ENCODE measurements at regions not wholly inside any gene's neighbourhood (a gene's known extent, or its start where the extent isn't known, plus 50 kb on each side); places are given as distances from the start of the nearest gene placed in this dataset.

DNA sequence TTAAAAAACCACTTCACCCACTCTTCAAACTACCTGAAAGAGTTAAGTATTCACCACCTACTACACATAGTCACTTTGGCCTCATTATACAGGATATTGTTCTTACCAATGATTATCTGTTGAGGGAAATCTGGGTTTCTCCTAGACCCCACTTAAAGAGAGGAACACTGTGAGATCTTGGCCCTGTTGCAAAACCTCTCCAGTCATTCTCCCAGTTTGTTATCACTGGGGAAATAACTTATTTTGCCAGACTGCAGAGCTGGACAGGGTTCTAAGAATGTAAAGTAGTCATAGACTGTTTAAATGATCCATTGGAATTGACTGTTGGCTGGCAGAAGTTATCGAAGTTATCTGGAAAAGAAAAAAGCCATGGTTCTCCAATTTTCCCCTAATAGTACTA, 143.8 kb downstream of the HGF start:
- TF ChIP-seq, protein P1, sequence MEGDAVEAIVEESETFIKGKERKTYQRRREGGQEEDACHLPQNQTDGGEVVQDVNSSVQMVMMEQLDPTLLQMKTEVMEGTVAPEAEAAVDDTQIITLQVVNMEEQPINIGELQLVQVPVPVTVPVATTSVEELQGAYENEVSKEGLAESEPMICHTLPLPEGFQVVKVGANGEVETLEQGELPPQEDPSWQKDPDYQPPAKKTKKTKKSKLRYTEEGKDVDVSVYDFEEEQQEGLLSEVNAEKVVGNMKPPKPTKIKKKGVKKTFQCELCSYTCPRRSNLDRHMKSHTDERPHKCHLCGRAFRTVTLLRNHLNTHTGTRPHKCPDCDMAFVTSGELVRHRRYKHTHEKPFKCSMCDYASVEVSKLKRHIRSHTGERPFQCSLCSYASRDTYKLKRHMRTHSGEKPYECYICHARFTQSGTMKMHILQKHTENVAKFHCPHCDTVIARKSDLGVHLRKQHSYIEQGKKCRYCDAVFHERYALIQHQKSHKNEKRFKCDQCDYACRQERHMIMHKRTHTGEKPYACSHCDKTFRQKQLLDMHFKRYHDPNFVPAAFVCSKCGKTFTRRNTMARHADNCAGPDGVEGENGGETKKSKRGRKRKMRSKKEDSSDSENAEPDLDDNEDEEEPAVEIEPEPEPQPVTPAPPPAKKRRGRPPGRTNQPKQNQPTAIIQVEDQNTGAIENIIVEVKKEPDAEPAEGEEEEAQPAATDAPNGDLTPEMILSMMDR (conservative IDR thresholded peaks at IDR 0.05 in 1 of 2, IDR thresholded peaks at IDR 0.05 in 1 of 2; ENCODE audit: low read depth in 1 of 2, low read length in 2 of 2), result no peak
- TF ChIP-seq EZH2 (IDR thresholded peaks at IDR 0.05; ENCODE audit: low read length, missing control alignments), result no peak

All from fibroblast of lung (primary cell).